ENCODE measurements at regions not wholly inside any gene's neighbourhood (a gene's known extent, or its start where the extent isn't known, plus 50 kb on each side); places are given as distances from the start of the nearest gene placed in this dataset.
"Not testable (repeated sequence)": the region's sequence is repeated elsewhere in the genome, so short reads cannot be mapped to it uniquely, and the experiment has no call there.

DNA sequence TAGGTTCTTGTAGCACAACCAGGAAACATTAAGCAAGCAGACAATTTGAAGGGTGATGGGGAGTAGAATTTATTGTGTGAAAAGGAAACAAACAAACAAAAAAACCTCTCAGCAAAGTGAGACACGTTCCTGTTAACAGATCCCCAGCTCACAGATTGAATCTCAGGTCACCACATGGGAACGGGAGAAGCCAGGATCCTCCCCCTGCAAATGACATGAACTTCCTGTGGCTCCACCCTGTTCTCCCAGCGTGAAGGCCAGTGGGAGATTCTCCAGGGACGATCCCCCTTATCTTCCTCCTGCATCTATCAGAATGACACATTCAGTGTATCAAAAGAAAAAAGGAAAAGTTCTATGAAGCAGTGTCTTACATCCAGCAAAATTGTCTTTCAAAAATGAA lies 1488.1 kb downstream of the OTOL1 start:
- DNase-seq (ENCODE audit: low read depth in 2 of 2): no peak

DNA sequence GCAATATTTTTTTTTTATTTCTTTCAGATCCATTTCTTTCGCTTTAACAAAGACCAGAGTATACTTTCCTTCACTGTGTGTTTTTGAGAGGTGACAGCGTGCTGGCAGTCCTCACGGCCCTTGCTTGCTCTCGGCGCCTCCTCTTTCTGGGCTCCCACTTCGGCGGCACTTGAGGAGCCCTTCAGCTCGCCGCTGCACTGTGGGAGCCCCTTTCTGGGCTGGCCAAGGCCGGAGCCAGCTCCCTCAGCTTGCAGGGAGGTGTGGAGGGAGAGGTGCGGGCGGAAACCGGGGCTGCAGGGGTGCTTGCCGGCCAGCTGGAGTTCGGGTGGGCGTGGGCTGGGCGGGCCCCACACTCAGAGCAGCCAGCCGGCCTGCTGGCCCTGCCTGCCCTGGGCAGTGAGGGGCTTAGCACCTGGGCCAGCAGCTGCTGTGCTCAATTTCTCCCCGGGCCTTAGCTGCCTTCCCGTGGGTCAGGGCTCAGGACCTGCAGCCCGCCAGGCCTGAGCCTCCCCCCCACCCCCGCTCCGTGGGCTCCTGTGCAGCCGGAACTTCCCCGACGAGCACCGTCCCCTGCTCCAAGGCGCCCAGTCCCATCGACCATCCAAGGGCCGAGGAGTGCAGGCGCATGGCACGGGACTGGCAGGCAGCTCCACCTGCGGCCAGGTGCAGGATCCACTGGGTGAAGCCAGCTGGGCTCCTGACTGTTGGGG lies 1490.6 kb downstream of the OTOL1 start:
- not testable (repeated sequence) for DNase-seq (ENCODE audit: low read depth in 2 of 2)

DNA sequence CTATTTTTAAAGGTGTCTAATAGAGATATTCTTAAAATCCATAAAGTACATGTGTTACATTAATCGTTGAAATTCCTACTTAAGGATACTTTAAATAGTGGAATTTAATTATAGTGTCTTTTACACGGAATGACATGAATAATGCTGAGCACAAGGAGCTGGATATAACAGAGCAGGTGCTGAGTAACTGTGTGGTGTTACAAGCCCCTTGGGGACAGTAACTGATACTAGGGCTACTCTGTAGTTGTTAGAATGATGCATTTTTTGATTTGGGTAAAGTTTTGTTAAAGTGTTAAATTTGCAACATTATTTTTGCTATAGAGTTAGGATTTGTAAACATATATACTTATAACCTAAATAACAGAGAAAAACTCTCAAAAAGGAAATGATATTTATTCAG lies 1496.1 kb downstream of the OTOL1 start:
- no peak for DNase-seq (ENCODE audit: low read depth in 2 of 2)

DNA sequence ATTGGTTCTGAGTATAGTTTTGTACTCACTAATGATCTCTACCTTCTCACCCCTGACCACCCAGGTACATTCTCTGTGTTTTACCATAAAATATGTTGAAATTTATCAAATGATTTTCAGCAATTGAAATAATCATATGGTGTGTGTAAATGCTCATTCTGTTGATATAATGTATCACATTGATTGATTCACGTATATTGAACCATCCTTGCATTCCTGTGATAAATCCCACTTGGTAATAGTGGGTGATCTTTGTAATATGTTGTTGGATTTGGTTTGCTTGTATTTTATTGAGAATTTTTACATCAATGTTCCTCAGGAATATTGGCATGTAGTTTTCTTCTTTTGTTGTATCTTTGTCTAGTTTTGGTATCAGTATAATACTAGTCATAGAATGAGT lies 1497.6 kb downstream of the OTOL1 start:
- no peak for DNase-seq (ENCODE audit: low read depth in 2 of 2)

DNA sequence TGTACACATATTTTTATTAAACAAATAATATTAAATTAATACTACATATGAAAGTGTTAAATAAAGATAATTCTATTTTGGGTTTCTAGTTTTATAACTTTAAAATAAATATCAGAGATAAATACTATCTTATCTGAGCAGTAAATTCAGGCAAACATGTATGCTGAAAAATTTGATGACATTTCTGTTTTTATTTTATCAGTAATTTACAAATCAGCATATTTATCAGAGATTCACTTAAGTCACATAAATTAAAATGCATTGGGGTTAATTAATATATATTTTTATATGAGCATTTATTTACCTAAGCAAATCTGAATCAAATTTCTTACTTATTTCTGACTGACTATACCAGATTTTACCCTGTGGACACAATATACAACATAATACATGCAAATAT lies 1499.8 kb downstream of the OTOL1 start:
- DNase-seq (ENCODE audit: low read depth in 2 of 2): no peak

DNA sequence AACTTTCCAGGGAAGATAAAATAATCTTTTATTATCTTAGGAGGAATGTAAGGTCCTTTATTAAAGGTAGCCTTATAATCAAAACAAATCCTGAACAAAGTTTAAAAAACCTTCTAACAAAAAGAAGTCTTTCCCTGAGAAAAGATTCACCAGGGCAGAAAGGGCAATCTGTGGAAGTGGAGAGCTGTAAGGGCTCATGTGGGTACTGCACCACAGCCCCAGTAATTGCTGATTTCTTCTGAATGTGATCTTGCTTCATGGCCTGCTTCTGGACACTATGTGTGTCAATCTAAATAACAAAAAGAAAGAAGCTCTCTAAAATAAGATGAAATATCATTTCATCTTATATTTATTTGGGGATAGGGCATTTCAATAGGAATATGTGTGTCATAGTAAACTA lies 1501.6 kb downstream of the OTOL1 start:
- no peak for DNase-seq (ENCODE audit: low read depth in 2 of 2)

DNA sequence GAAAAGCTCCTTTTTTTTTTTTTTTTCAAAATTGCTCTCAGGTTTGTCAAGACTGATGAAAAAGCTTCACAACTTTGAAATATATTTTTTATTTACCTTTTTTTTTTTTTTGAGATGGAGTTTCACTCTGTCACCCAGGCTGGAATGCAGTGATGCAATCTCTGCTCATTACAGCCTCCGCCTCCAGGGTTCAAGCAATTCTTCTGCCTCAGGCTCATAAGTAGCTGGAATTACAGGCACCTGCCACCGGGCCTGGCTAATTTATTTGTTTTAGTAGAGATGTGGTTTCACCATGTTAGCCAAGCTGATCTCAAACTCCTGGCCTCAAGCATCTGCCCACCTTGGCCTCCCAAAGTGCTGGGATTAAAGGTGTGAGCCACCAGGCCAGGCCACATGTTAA lies 1515.0 kb downstream of the OTOL1 start:
- no peak for DNase-seq (ENCODE audit: low read depth in 2 of 2)

DNA sequence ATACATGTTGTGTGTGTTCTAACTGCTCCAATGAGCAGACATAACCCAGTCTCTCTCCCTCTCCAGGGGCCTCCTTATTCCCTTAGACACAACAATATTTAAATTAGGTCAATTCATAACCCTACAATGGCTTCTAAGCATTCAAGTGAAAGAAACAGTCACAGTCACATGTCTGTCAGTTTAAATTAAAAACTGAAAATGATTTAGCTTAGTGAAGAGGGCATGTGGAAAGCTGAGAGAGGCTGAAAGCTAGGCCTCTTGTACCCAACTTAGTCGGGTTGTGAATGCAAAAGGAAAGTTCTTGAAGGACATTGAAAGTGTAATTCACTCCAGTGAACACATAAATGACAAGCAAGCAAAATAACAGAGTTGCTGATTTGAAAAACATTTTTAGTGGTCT lies 1519.6 kb downstream of the OTOL1 start:
- DNase-seq (ENCODE audit: low read depth in 2 of 2): no peak

DNA sequence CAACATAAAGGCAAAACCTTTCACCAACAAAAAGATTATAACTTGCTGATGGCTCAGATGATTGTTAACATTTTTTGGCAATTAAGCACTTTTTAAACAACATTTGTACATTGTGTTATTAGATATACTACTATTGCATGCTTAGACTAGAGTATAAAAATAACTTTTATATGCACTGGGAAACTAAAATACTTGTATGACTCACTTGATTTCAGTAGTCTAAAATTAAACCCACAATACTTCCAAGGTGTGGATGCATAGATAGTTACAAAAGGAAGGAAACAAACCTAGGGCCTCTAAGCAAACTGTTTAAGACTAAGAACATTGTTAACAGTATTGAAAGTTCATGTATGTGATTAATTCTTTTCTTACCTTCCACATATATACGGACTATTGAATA lies 1521.5 kb downstream of the OTOL1 start:
- no peak for DNase-seq (ENCODE audit: low read depth in 2 of 2)

DNA sequence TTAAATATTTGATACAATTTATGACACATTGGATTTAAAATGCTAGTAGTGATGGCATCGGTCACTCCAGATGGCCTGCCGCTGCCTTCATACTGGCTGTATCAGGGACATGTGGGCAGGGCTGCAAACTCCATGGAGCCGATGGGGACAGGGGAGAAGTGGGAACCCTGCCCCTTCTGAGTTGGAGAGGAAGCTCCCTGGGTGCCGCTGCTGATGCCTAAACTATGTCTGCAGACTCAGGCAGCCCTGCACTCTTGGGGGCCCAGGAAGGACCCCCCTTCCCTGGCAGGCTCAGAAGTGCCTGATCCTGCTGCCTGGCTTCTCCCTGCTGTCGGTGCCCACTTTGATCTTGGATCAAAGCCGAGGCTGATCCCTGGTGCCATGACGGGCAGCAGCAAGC lies 1522.1 kb downstream of the OTOL1 start:
- no peak for DNase-seq (ENCODE audit: low read depth in 2 of 2)

DNA sequence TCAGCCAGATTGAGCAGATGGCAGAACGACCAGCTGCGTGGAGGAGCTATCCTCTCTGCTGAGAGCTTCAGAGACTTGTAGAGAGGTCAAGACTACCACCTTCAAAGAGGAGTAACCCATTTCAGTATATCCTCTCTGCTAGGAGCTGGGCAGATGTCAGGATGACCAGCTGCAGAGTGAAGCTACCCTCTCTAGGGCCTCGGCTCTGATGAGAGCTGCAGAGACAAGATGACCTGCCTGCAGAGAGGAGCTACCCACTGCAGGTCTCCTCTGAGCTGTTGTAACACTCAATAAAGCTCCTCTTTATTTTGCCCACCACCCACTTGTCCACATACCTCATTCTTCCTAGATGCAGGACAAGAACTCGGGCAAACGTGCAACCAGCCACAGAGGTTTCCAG lies 1522.7 kb downstream of the OTOL1 start:
- no peak for DNase-seq (ENCODE audit: low read depth in 2 of 2)

DNA sequence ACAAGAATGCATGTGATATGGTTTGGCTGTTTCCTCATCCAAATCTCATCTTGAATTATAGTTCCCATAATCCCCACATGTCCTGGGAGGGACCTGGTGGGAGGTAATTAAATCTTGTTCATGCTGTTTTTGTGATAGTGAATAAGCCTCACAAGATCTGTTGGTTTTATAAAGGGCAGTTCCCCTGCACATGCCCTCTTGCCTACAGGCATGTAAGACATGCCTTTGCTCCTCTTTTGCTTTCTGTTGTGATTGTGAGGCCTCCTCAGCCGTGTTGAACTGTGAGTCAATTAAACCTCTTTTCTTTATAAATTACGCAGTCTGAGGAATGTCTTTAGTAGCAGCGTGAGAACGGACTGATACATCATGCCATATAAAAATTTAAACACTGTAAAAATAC lies 1537.0 kb downstream of the OTOL1 start:
- no peak for DNase-seq (ENCODE audit: low read depth in 2 of 2)

DNA sequence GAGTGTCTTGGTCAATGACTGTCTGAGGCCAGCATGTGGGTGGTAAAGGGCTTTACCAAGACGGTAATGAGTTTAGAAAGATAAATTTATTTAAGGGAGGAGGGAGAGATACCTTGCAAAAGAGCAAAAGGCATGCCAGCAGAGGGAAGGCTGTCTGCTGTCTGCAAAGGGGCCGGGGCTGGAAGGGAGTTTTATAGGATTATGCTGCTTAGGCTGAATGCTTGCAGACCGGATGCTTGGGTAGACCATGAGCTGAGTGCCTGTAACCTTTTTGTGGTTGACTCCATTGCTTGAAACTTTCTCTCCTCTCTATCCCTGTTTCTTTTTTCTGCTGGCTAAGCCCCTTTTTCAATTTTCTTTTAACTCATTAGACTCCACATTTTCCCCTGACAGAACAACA lies 1543.0 kb downstream of the OTOL1 start:
- DNase-seq (ENCODE audit: low read depth in 2 of 2): no peak

DNA sequence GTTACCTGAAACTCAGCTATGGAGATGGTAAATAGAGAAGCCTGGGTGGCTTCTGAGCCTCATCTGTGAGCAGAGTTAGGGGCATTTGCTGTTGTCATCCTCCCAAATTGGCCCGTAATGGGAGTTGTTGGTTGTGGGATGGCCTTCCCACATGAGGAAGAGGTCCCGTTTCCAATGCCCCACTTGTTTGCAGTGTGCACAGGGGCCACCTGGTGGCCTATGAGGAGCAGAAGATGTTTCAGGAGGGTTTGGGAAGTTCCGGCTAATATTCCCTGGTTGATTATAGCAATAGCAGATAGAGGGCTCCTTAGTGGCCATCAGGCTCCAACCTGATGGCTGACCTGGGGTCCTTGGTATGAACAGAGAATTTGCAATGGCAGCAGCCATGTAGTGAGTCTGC lies 1546.5 kb downstream of the OTOL1 start:
- DNase-seq (ENCODE audit: low read depth in 2 of 2): no peak

DNA sequence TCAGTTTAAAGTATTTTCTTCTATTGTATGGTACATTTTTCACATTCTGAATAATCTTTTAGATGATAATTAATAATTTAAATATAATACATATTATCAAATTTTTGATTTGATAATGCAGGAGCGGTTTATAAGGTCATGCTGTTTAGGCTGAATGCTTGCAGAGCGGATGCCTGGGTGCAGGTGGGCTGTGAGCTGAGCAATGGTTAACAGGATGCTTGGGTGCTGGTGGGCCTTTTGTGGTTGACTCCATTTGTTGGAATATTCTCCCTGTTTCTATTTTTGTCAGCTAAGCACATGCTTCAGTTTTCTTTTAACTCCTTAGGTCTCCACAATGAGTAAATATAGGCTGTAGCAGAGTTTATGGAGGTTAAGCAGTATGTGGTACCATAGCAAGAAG lies 1549.3 kb downstream of the OTOL1 start:
- DNase-seq (ENCODE audit: low read depth in 2 of 2): no peak

DNA sequence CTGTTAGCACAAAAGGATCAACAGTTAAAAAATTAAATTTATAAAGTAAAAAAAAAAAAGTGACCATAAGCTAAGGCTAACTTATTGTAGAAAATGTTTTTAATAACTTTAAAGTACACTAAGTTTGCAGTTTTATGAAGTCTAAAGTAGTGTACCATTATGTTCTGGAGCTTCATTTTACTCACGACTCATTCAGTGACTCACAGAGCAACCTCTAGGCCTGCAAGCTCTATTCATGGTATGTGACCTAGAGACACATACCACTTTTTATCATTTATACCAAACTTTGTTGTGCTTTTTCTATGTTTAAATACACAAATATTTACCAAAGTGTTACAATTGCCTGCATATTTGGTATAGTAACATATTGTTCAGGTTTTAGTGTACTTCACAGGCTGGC lies 1552.3 kb downstream of the OTOL1 start:
- DNase-seq (ENCODE audit: low read depth in 2 of 2): no peak

DNA sequence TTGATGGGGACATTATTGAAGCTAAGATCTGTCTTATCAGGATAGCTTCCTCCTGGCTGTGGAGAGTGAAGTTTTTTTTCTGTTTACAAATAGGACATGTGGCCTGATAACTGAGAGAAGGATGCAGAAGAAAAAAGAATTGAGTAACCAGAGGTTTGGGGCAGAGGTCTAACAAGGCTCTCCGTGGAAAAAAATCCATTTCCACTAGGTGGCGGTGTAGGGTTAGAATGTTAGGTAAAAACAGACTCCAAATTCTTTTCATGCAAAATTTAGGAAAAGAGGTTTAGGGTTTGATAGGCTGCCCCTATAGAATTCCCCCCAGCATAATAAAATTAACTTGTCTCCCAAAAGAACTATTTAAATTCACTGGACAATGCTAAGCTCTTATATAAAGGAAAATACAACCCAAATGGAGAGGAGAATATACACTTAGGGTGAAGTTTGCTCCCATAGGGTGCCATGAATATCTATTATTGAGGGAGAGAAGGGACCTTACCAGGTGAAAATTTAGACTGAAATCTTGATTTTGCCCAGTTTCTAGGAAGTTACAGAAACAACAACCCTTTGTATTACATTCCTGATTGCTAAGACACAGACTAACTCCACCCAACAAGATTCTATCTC lies 1560.4 kb downstream of the OTOL1 start:
- no peak for DNase-seq (ENCODE audit: low read depth in 2 of 2)

DNA sequence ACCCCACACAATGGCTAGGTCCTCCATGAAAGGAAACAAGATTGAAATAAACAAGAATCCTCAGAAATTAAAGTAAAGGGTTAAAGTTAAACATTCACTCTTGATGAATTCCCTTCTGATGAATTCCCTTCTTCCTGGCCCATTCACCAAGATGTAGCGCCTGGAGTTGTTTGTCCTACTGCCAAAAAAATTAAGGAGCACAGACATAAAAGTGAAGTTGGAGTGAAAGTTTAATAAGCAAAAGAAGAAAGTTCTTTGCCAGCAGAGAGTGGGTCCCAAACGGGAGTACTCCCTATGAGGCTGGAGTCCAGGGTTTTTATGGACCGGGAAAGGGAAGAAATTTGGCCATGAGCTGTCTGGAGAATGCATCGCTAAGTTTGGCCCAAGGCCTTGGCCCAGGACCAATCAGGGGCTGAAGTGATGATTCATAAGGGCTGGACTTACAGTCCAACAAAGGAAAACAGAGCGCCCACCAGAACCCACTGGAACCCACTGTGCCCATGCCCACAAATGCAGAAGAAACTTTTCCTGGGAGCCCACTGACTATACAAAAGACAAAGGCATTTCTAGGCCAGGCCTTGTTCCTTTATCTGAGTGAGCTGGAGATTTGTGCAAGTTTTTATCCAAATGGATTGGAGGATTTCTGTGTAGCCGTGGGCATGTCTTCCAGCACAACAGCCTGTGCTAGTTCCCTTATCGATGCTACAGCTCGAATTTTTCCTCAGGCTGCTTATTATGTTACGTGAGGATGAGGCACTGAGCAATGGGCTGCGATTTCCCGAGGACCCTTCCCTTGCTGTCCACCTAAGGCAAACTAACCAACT lies 1561.6 kb downstream of the OTOL1 start:
- DNase-seq (ENCODE audit: low read depth in 2 of 2): no peak

DNA sequence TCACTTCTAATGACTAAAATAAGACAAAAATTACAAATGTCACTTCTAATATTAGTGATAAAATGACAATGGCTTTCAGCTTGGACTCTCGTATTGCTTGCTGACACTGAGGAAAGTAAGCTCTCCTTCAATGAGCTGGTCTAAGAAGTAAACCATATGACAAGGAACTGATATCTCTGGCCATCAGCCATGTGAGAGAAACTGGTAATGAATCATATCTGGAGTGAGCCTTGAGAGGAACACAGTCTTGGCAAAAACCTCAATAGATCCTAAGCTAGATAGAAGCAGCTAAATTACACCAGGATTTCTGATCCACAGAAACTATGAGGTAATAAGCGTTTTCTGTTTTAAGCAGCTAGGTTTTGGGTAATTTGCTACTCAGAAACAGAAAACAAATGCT lies 1575.1 kb downstream of the OTOL1 start:
- DNase-seq (ENCODE audit: low read depth in 2 of 2): no peak
